HG03378 (cell line): ENCODE measurements at regions not wholly inside any gene's neighbourhood (a gene's known extent, or its start where the extent isn't known, plus 50 kb on each side); places are given as distances from the start of the nearest gene placed in this dataset.

Experiments
- ATAC-seq: cut with Tn5 transposase; IDR thresholded peaks from one replicate; pipeline ENCODE4 v1.9.1; 2021; ENCODE audit warnings: mild to moderate bottlenecking, moderate library complexity; ENCODE audit not compliant: unreplicated experiment

DNA sequence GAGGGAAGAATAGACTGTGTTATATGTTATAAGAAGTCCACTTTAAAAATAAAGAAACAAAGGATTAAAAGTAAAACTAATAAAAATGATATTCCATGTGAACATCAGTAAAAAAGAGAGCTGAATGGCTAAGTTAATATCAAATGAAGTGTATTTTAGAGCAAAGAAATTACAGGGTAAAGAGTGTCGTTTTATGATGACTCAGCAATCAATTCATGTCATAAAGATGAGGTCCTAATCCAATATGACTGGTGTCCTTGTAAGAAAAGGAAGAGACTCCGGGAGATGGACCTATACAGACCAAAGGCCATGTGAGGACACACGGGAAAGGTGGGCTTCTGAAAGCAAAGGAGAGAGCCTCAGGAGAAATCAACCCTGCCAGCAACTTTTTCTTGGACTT is 615.5 kb upstream of the KLHL29 start:
- no peak for ATAC-seq

GRCh38 chr2:22784566-22784965 is 600.4 kb upstream of the KLHL29 start:
- ATAC-seq, result no peak

DNA sequence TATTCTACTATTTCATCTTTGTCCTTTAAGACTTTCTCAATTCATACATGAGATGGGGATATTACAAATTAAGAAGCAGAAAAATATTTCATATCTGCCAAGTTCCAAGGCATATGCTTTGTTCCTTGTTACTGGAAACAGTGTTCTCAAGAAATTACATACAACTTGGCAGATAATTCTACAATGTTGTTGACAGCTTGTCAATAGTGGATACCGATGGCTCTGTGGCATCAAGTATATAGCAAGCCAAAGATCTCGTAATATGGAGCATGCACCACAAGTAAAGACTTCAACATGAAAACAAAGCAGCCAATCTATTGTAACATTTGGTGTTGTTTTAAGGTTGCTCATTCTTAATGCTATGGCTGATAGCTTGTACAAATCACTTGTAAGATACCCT is 598.2 kb upstream of the KLHL29 start:
- no peak for ATAC-seq

GRCh38 chr2:22787745-22788144 is 597.2 kb upstream of the KLHL29 start:
- no peak for ATAC-seq

DNA sequence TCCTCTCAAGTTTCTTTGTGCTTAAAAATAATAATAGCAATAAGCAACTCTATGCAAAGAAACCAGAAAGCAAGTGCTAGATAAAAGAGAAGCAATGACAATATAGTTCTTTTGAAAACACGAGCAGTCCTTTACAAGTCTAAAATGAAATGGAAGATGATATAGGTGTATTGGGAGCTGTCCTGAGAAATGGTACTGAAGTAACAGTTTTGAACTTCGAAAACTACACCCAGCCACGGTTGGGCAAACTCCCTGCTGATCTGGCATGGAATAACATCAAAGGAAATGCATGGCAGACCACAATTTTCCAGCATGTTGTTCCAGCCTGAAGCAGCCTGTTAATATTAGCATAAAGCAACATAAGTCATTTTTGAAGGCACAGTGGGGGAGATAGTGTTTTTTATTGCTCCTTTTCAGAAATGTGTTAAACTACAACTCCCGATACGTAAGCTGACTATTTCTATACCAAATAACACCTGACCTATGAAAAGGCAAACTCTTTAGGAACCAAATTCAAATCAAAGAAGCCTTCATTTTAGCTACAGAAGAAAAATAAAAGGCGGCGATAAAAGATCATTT is 596.1 kb upstream of the KLHL29 start:
- no peak for ATAC-seq

- no peak for ATAC-seq
These were observed 589.6 kb upstream of the KLHL29 start for GRCh38 chr2:22795287-22795866.

- ATAC-seq, result no peak
These were observed 586.6 kb upstream of the KLHL29 start for GRCh38 chr2:22798386-22798785.

DNA sequence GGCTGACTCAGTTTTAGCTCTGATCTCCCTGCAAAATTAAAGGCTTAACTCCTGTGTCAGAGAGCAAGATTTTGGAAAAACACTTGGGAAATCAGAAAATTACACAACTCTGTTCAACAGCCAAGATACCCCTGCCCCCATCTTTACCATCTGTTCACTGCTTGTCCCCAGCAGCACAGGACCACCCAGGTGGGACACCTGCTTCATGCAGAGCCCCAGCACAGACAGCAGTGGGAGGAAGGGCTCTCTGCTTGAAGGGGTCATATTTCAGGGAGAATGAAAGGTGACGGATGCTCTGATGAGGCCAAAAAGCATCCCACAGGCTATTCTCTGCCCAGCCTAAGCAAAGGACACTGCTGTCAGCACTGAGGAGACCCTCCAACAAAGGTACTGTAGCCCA is 584.6 kb upstream of the KLHL29 start:
- no peak for ATAC-seq

DNA sequence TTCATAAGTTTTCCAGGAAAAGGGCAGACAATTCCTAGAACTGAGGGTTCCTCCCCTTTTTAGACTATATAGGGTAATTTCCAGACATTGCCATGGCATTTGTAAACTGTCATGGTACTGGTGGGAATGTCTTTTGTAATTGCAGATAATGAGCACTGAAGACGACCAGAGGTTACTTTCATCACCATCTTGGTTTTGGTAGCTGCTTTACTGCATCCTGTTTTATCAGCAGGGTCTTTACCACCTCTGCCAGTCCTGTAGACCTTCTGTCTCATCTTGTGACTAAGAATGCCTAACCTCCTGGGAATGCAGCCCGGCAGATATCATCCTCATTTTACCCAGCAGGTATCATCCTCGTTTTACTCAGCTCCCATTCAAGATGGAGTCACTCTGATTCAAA is 583.9 kb upstream of the KLHL29 start:
- no peak for ATAC-seq

GRCh38 chr2:22801970-22802369 is 583.0 kb upstream of the KLHL29 start:
- no peak for ATAC-seq

GRCh38 chr2:22807872-22808271 is 577.1 kb upstream of the KLHL29 start:
- no peak for ATAC-seq

- ATAC-seq, result no peak
These were observed 574.4 kb upstream of the KLHL29 start for GRCh38 chr2:22810602-22811001.

DNA sequence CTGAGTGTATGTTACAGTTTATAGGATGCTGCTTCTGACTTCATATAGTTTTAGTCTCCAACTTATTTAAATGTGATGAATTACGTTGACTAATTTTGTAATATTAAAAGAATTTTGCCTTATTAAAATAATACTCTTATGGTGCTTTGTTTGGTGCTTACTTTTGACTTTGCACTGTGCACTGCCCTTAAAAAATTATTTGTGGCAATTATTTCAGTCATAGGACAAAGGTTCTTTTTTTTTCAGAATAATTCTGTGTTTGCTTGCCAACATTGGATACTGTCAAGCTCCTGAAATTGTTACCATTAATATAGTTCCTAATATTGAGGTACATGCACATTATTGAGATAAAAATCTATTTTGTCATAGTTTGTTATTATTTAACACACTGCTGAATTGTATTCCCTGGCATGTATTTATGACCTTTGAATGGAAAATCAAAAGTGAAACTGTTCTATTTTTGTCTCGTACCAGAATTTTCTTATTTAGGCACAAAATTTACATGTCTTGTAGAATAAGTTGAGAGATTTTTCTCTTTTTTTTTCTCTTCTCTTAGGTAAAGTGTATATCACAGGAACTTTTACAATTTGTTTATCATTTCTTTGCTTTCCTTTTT is 572.8 kb upstream of the KLHL29 start:
- ATAC-seq, result no peak

- ATAC-seq, result no peak
These were observed 567.8 kb upstream of the KLHL29 start for GRCh38 chr2:22817197-22817596.

DNA sequence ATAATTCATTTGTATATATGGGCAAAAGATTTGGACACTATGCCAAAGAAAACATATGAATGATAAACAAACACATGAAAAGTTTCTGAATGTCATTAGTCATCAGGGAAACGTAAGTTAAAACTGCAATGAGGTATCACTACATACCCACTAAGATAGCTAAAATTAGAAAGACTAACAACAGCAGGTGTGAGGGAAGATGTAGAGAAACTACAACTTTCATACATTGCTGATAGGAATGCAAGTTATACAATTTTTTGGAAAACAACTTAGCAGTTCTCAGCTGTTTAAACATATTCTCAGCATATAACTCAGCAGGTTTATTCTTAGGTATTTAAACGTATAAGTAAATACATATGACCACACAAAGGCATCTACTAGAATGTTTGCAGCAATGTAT is 563.5 kb upstream of the KLHL29 start:
- ATAC-seq, result no peak

DNA sequence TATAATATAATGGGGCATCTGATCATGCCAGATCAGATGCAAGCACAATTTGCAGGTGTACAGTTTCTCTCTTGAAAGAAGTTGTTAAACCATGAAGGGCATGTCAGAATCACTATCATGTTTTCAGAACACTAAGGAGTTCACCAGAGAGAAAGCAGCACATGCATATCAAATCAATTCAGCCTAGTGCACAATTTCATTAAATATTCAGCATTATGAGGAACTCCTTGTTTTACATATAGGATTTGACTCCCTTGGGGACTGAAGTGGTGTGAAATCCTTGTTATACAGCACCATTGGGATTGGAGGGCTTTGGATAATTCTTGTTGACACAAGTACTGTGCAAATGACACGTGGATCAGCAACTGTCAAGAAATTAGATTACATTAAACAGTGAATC is 562.1 kb upstream of the KLHL29 start:
- ATAC-seq, result no peak

GRCh38 chr2:22824618-22825017 is 560.4 kb upstream of the KLHL29 start:
- ATAC-seq, result no peak

DNA sequence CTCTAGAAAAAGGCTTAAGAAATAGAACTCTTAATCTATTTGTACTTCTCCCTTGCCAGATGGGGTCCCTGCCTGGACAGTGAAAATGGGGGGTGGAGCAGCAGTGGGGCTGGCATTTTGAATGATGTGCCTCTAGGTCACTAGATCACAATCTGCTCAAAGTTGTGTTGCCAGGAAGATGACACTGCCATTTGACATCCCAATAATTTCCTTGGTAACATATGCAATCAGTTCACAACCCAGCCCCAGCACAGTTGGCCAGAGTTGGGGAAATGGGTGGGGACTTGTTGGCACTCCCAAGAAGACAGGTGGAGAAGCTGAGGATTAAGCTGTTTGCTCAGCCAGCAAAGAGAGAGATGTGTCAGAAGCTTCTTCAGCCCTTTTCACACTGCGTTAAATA is 558.3 kb upstream of the KLHL29 start:
- no peak for ATAC-seq

- ATAC-seq, result no peak
These were observed 555.2 kb upstream of the KLHL29 start for GRCh38 chr2:22829791-22830190.

DNA sequence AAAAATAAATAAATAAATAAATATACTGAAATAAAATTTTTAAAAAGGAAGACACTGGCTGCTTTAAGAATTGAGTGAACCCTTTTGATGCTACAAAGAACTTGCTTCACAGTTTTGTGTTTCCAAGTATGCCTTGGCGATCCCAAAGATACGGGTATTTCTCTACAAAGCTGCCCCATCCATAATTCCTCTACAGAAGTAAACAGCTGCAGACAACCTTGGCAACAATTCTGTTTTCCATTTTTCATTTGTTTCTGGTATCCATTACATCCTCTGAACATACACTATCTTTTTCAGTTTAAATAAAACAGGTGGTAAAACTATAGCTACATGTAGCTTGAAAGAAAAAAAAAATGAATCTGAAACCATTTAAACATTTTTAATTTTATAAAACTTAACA is 552.8 kb upstream of the KLHL29 start:
- no peak for ATAC-seq

- ATAC-seq, result no peak
These were observed 546.5 kb upstream of the KLHL29 start for GRCh38 chr2:22838461-22838860.

DNA sequence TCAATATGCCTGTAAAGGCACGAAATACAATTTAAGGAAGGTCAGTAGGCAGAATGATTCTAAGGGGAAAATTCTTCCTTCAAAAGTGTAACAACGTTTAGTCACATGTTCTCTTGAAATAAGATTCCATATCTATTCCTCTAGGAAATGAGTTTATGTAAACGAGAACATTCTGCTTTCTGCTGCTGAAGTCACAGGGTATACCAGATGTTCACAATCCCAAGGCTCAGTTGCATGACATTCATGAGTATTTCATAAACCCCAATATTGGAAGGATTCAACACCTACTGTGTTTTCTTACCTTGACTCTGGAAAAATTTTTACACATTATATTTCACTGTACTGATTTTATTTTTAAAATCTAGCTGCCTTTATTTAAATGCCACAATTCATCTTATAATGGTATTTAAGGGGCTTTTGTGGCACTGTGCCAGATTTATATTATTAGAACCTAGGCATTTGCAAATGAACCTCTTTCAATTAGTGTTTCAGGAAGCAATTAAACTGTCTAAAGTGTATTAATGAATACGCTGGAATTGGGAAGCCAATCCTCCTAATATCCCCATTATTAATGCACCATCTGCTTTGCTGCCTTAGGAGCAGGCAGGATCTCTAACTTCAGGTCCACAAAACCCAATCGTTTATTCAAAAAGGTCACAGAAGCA is 542.6 kb upstream of the KLHL29 start:
- no peak for ATAC-seq
